ENCODE measurements at regions not wholly inside any gene's neighbourhood (a gene's known extent, or its start where the extent isn't known, plus 50 kb on each side); places are given as distances from the start of the nearest gene placed in this dataset.

DNA sequence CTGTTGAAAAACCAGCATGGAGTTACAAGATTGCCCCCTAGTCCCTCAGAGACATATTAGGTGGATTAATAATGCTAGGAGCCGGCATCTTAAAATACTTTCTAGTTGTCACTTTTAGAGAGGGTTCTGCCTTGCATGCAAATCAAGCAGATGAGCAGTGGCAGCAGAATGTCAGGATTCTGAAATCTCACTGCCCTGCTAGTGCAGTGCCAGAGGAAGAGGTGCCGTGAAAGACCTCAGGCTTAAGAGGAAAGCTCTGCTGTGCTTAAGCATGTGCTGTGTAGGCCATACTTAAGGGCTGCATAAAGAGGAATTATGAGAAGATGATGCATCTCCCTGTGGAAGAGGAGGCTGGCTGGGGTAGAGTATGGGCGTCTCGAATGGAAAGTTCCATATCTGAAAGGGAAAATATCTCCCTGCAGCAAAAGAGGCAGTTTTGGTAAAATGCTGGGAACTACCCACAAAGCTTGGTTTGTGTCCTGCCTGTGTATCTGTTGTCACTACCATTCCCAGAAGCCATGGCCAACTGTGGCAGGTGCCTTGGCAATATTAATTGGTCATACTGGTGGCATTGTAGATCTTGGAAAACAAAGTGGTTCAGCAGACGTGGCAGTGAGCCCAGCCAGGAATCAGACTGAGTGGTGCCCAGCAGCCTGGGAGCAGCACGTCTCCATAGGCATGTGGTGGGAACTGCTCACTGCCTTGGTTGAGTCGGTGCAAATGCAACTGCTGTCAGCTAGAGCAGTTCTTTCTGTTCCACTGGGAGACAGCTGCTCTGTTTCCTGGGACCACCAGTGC lies 131.9 kb downstream of the EVA1A start:
- peak overlapping the region; percentile 28 for H3K4me3 ChIP-seq (ENCODE audit: low read length)
- peak overlapping the region; percentile 32 for H2AFZ ChIP-seq (ENCODE audit: low read depth, low read length)
- H3K9me3 ChIP-seq (ENCODE audit: insufficient read depth, low read length), result no peaks in the 10 kb centered on the region
- no peaks in the 10 kb centered on the region for H3K27me3 ChIP-seq (ENCODE audit: low read depth, low read length)
- no peak for TF ChIP-seq EZH2phosphoT487 (IDR thresholded peaks at IDR 0.05; ENCODE audit: low read depth)
- TF ChIP-seq, protein P1, sequence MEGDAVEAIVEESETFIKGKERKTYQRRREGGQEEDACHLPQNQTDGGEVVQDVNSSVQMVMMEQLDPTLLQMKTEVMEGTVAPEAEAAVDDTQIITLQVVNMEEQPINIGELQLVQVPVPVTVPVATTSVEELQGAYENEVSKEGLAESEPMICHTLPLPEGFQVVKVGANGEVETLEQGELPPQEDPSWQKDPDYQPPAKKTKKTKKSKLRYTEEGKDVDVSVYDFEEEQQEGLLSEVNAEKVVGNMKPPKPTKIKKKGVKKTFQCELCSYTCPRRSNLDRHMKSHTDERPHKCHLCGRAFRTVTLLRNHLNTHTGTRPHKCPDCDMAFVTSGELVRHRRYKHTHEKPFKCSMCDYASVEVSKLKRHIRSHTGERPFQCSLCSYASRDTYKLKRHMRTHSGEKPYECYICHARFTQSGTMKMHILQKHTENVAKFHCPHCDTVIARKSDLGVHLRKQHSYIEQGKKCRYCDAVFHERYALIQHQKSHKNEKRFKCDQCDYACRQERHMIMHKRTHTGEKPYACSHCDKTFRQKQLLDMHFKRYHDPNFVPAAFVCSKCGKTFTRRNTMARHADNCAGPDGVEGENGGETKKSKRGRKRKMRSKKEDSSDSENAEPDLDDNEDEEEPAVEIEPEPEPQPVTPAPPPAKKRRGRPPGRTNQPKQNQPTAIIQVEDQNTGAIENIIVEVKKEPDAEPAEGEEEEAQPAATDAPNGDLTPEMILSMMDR (IDR thresholded peaks at IDR 0.05; ENCODE audit: low read depth, low read length), result 0 out of 2 replicates have a peak, but pooled peaks have one; percentile 11
- H3K4me1 ChIP-seq (ENCODE audit: low read length), result peaks cover 62% of the 10 kb centered on the region
- peak overlapping the region; percentile 40 for H3K4me2 ChIP-seq (ENCODE audit: low read length)
- no peaks in the 10 kb centered on the region for H4K20me1 ChIP-seq (ENCODE audit: insufficient read depth, low read length)
- H3K79me2 ChIP-seq (ENCODE audit: low read length), result no peaks in the 10 kb centered on the region
- H3K27ac ChIP-seq (ENCODE audit: low read length), result peak overlapping the region; percentile 1
- H3K9ac ChIP-seq (ENCODE audit: low read length), result peak overlapping the region; percentile 3; the same call in 1 of the 2 replicates
- H3K36me3 ChIP-seq (replicated peaks; ENCODE audit: low read depth, low read length), result no peaks in the 10 kb centered on the region

DNA sequence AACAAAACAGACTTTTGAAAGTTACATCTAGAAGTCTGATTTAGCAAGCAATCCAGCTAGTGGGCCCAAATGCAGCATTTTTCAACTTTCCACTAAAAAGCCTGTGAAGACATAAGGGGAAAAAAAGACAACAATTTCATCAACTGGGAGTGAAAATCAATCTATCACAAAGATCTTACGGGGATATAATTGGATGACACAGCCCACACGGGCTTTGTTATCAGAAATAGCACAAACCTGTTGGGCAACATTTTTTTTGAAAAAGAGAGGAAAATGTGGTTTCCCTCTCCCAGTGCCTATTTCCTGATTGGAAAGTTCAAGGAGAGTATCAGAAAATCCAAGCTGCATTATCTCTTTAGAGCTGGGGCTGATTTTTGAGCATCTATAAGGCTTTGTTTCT lies 132.7 kb downstream of the EVA1A start:
- Histone ChIP-seq H3K4me3 (ENCODE audit: low read length) (peak overlapping the region; percentile 28; the same call in 1 of the 2 replicates), H3K79me2 (ENCODE audit: low read length) (no peaks in the 10 kb centered on the region), H2AFZ (ENCODE audit: low read depth, low read length) (peak overlapping the region; percentile 32), H3K27me3 (ENCODE audit: low read depth, low read length) (no peaks in the 10 kb centered on the region), H3K4me2 (ENCODE audit: low read length) (peak overlapping the region; percentile 40), H3K27ac (ENCODE audit: low read length) (peak overlapping the region; percentile 1; the same call in 1 of the 2 replicates), H3K9me3 (ENCODE audit: insufficient read depth, low read length) (no peaks in the 10 kb centered on the region), H4K20me1 (ENCODE audit: insufficient read depth, low read length) (no peaks in the 10 kb centered on the region), H3K9ac (ENCODE audit: low read length) (peak overlapping the region; percentile 3; the same call in 1 of the 2 replicates), H3K4me1 (ENCODE audit: low read length) (peaks cover 54% of the 10 kb centered on the region), H3K36me3 (replicated peaks; ENCODE audit: low read depth, low read length) (no peaks in the 10 kb centered on the region)
- TF ChIP-seq, protein P1 (IDR thresholded peaks at IDR 0.05; ENCODE audit: low read depth, low read length), result no peak
- no peak for TF ChIP-seq EZH2phosphoT487 (IDR thresholded peaks at IDR 0.05; ENCODE audit: low read depth)

DNA sequence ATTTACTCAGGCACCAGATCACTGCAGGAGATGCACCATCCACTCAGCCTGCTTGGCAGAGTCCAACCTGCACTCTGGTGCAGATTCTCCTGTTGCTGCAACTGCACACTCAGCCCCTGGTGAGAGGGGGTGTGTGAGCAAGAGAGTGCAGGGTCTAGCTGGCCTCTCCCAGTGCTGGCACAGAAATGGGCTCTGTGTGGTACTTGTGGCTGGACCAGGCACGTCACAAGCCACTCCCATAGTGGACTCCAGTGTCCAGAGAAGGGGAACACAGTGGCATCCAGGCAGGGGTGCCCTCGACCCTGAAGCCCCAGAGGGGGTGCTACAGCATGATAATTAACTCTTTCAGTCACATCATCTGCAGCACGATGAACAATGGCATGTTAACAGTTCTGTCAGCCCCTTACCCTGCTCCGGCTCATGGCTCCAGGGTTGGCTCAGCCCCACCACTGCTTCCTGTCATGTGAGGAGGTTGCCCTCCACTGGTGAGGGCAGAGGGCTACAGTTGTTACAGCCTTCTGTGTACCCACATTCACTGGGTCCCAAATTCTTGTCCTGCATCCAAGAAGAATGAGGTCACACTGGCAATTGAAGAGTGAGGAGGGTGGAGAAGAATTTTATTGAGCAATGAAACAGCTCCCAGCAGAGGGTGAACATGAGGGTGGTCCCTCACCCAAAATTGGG lies 135.7 kb downstream of the EVA1A start:
- no peak overlapping the region for H3K4me3 ChIP-seq (ENCODE audit: low read length)
- no peak overlapping the region for H3K27ac ChIP-seq (ENCODE audit: low read length)
- TF ChIP-seq EZH2phosphoT487 (IDR thresholded peaks at IDR 0.05; ENCODE audit: low read depth), result no peak
- TF ChIP-seq, protein P1 (IDR thresholded peaks at IDR 0.05; ENCODE audit: low read depth, low read length), result no peak
- no peak overlapping the region for H2AFZ ChIP-seq (ENCODE audit: low read depth, low read length)
- no peaks in the 10 kb centered on the region for H3K27me3 ChIP-seq (ENCODE audit: low read depth, low read length)
- no peaks in the 10 kb centered on the region for H3K9me3 ChIP-seq (ENCODE audit: insufficient read depth, low read length)
- no peaks in the 10 kb centered on the region for H3K79me2 ChIP-seq (ENCODE audit: low read length)
- no peak overlapping the region for H3K4me2 ChIP-seq (ENCODE audit: low read length)
- H4K20me1 ChIP-seq (ENCODE audit: insufficient read depth, low read length), result no peaks in the 10 kb centered on the region
- H3K4me1 ChIP-seq (ENCODE audit: low read length), result peaks cover 26% of the 10 kb centered on the region
- no peaks in the 10 kb centered on the region for H3K36me3 ChIP-seq (replicated peaks; ENCODE audit: low read depth, low read length)
- H3K9ac ChIP-seq (ENCODE audit: low read length), result no peak overlapping the region

DNA sequence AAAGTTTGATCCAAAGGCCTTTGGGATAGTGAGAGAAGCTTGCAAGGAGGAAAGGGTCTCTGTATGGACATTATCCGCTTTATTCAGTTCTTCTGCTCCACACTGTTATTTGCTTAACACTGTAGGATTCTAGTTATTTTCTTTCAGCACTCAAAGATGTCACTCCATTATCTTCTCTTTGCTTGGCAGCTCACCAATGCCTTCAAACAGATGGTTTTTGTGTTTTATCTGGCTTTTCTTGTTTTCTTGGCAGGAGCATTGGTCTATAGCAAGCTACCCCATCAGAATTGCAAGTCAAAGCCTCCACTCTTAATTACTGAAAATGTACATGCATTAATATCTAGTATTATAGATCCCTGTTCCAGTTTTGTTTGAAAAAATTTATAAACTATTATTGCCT lies 138.8 kb downstream of the EVA1A start:
- no peak overlapping the region for H3K4me3 ChIP-seq (ENCODE audit: low read length)
- peaks cover 6% of the 10 kb centered on the region for H3K4me1 ChIP-seq (ENCODE audit: low read length)
- H4K20me1 ChIP-seq (ENCODE audit: insufficient read depth, low read length), result no peaks in the 10 kb centered on the region
- no peaks in the 10 kb centered on the region for H3K9me3 ChIP-seq (ENCODE audit: insufficient read depth, low read length)
- H3K79me2 ChIP-seq (ENCODE audit: low read length), result no peaks in the 10 kb centered on the region
- H3K4me2 ChIP-seq (ENCODE audit: low read length), result no peak overlapping the region
- no peaks in the 10 kb centered on the region for H3K36me3 ChIP-seq (replicated peaks; ENCODE audit: low read depth, low read length)
- TF ChIP-seq, protein P1 (IDR thresholded peaks at IDR 0.05; ENCODE audit: low read depth, low read length), result no peak
- H3K27me3 ChIP-seq (ENCODE audit: low read depth, low read length), result no peaks in the 10 kb centered on the region
- no peak overlapping the region for H3K27ac ChIP-seq (ENCODE audit: low read length)
- no peak overlapping the region for H3K9ac ChIP-seq (ENCODE audit: low read length)
- no peak overlapping the region for H2AFZ ChIP-seq (ENCODE audit: low read depth, low read length)

Measured in OCI-LY3 (cell line).